Activated T-cell treated with anti-CD3 and anti-CD28 coated beads for 24 hours (primary cell): ENCODE measurements at regions not wholly inside any gene's neighbourhood (a gene's known extent, or its start where the extent isn't known, plus 50 kb on each side); places are given as distances from the start of the nearest gene placed in this dataset.
"Not testable (repeated sequence)": the region's sequence is repeated elsewhere in the genome, so short reads cannot be mapped to it uniquely, and the experiment has no call there.

Source experiments
- DNase-seq: peaks from one replicate; pipeline ENCODE4 v3.0.0-alpha.2; 2020; ENCODE audit warnings: low read depth

- no peak for DNase-seq
Measured at GRCh38 chr1:5125208-5125607, 470.8 kb downstream of the AJAP1 start.

DNA sequence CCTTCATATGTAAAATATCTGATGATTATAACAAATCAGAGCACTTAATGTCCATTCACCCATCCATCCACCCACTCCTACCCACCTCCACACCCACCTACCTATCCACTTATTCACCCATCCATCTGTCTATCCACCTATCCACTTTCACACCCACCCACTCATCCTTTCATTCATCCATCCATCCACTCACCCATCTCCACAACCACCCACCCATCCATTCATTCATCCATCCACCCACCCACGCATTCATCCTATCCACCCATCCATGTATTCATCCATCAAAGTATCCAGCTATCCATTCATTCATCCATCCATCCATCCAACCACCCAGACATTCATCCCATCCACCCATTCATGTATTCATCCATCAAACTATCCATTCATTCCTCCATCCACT, 466.1 kb downstream of the AJAP1 start:
- DNase-seq: no peak

DNA sequence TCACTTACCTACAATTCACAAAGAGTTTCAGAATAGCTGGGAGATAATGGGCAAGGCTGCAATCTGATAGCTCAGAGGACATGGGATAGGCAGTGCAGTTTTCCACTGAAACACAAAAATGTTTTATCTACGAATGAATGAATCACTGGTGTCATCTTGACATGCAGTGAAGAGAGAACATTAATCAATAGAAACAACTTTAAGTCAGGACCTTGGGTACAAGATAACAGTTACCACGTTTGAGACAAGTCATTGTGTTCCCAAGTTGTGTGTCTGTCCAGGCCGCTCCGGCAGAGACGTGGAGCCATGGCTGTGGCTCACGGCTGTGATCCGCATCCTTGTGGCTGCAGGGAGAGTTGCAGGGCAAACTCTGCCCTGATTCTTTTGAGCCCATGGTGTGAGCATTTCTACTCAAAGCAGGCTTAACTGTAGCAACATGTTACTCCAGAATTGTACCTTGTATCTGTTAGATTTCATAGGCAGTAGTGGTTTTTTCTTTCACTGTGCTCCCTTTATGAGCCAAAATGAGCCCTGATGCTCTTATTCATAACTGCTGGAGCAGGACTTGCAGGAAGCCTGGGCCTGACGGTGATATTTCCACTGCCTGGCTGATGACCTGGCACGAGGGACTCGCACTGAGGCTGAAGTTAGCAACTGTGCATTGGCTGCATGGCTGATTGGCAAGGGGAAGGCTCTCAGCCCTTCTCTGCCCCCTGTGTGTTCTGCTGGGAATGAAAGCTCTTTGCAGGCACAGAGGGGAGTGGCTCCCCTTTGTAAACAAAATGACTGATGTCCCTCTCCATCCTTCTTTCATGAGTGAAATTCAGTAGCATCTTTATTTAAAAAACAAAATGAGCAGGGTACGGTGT, 465.2 kb downstream of the AJAP1 start:
- no peak for DNase-seq

DNA sequence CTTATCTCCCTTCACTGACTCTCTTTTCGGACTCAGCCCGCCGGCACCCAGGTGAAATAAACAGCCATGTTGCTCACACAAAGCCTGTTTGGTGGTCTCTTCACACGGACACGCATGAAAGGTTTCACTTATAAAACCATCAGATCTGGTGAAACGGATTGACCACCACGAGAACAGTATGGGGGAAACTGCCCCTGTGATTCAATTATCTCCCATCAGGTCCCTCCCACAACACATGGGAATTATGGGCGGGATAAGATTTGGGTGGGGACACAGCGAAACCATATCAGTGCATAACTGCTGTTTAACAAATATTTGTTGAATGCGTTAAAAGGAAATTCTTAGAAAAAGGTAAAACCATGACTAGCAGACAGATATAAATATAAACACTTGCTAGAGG, 464.4 kb downstream of the AJAP1 start:
- not testable (repeated sequence) for DNase-seq

DNA sequence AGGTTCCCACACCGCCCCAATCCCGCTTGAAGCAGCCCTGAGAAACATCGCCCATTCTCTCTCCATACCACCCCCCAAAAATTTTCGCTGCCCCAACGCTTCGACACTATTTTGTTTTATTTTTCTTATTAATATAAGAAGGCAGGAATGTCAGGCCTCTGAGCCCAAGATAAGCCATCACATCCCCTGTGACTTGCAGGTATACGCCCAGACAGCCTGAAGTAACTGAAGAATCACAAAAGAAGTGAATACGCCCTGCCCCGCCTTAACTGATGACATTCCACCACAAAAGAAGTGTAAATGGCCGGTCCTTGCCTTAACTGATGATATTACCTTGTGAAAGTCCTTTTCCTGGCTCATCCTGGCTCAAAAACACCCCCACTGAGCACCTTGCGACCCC, 463.9 kb downstream of the AJAP1 start:
- not testable (repeated sequence) for DNase-seq

DNA sequence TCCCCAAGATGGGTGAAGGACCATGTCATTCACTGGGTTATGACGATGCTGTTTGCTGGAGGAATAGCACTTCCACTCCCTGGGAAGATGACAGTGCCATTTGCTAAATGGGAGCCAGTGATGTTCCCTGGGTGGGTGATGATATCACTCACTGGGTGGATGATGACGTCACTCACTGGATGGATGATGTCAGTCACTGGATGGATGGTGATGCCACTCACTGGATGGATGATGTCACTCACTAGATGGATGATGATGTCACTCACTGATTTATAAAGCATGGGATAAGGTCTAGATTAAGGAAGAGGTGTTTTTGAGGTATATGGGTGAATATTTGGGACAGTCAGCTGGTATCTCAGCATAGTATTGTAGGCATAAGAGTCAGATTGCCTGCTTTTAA, 457.2 kb downstream of the AJAP1 start:
- DNase-seq: no peak

GRCh38 chr1:5110508-5110907, 456.1 kb downstream of the AJAP1 start:
- DNase-seq: no peak

DNA sequence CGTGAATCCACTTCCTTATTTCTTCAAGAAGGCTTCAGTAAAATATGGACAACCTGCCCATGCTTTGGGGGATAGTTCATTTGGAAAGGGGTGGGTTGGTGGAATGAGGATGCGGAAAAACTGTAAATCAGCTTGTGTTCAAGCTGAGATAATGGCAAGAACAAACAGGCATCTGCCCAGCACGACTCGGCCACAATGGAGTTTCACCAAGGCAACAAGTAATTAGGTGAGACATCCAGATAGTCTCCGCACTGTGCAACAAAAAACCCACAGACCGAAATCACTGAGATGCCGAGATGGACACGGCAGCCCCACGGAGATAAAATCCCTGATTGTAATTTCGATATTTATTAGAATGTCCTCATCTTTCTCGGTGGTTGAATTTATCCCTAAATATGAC, 455.2 kb downstream of the AJAP1 start:
- no peak for DNase-seq

- no peak for DNase-seq
Measured at GRCh38 chr1:5108740-5109139, 454.3 kb downstream of the AJAP1 start.

DNA sequence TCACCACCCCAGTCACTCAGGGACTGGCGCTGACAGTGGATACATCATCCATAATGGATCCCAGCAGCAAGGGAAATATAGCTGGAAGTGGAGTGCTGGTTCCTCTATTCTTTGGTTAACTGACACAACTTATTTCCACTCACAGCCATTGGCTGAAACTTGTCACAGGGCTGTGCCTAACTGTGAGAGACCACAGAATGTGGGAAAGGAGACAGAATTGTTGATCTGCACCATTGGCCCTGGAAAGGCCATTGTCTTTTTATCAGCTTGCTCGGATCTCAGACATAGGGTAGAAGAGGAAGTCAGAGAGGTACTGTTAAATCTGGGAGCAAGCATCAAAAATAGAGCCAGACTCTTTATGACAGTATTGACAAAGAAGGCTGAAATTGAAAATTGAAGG, 451.3 kb downstream of the AJAP1 start:
- no peak for DNase-seq

- no peak for DNase-seq
Measured at GRCh38 chr1:5099558-5099957, 445.1 kb downstream of the AJAP1 start.

DNA sequence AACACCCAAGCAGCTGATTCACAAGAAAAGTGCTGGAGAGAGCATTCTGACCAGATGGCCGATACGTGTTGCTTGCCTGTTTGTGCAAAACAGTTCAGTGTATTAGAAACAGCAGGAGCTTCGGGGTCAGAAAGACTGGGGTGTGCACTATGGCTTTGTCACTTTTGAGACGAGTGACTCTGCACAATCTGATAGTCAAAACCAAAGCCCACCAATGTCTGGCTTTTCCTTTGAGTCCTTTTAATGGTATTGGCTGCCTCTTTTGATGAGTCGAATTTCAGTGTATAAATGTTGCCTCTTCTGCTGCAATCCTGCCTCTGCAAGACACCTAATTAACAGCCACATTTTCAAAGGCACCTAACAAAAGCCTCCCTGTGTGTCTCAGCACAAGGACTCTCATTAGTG, 444.6 kb downstream of the AJAP1 start:
- no peak for DNase-seq

DNA sequence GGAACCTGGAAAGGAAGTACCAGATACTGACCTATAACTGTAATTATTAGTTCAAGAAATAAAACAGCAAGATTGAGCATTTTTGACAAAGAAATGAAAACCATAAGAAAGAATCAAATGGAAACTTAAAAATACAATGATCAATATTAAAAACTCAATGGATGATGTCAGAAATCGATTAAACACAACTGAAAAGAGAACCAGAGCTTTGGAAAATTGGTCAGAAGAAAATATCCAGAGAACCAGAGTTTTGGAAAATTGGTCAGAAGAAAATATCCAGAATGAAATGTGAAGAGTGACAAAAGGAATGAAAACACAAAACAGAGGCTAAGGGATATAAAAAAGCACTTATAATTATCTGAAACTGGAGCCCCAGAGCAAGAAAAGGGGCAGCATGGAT, 438.6 kb downstream of the AJAP1 start:
- no peak for DNase-seq

DNA sequence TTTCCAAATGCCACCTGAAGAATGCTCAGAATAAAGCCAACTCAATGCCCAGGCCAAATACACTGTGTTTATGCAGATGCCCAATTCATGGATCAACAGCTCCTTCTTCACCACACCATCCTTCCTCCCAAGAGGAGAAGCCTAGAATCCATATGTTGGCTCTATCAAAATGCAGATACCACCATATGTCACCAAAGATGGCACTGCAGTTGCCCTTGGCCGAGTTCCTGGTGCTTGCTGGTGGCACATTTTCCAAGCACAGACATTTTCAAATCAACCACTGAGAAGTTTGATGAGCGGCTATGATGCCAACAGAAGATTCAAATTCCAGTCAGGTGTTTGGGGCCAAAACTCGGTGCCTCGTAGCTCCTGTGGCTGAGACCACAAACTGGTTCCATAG, 430.3 kb downstream of the AJAP1 start:
- no peak for DNase-seq

GRCh38 chr1:5067246-5067645, 412.8 kb downstream of the AJAP1 start:
- no peak for DNase-seq

GRCh38 chr1:5053744-5054143, 399.3 kb downstream of the AJAP1 start:
- DNase-seq: no peak

GRCh38 chr1:5029136-5029535, 374.7 kb downstream of the AJAP1 start:
- DNase-seq: no peak

- no peak for DNase-seq
Measured at GRCh38 chr1:5012249-5012648, 357.8 kb downstream of the AJAP1 start.

DNA sequence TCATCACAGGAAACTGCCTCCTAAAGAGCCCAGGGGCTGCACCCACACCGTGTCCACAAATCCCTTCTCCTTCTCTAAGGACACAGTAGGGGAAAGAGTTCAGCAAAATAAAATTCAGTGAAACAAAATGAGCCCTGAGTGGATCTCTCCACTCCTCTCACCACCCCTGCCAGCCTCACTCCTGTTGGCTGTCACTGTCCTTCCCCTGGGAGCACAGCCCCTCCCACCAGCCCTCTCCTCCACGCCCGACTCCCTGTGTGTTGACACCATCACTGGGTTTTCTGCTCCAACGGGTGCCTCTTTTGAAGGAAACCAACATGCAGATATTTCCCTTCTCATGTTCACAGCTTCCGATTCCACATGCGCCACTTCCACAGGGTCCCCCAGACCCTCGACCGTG, 356.2 kb downstream of the AJAP1 start:
- DNase-seq: no peak

DNA sequence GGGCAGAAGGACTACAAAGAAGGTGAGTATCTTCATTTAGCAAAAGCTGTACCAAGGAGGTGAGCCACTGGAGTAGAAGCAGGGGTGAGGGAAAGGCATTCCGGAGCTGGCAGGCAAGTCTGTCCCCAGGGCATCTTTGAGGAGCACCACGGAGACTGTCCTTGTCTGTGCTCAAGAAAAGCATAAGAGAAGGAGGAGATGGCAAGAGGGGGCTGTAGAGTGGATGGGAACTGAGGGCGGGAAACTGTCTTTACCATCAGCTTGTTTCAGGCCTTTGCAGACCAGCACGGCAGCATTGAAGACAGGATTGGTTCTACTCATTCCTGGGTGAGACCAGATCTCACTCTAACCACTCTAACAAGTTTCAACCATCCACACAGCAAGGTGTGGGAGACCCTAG, 355.8 kb downstream of the AJAP1 start:
- no peak for DNase-seq

DNA sequence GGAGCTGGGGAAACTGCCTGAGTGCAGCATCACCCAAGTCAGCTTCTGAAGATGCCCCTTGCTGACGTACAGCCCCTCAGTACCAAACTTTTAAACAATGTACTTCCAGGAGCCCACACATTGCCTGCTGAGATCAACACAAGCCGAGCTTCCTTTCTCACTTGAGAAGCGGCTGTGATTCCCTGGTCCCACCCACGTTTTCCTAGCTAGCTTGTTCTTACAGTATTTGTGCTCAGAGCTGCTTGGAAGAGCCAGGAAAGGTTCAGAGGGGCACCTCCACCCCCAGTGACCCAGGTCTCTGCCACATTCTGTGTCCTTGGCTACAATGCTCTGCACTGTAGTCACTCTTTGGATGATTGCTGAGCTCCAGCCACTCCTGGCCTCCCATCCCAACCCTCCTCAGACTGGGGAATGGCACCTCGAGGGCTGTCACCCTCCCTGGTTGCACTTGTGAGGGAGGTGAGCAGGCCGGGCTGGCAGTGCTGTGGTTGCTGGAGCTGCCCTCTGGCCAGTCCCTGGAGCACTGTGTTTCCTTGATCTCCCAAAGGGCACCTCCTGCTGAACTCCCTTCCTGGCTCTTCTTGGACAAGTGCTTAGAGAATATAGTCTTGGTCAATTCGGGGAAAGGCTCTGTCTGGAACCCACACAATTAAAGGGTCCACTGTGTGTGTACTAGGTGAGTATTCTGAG, 355.1 kb downstream of the AJAP1 start:
- DNase-seq: no peak

DNA sequence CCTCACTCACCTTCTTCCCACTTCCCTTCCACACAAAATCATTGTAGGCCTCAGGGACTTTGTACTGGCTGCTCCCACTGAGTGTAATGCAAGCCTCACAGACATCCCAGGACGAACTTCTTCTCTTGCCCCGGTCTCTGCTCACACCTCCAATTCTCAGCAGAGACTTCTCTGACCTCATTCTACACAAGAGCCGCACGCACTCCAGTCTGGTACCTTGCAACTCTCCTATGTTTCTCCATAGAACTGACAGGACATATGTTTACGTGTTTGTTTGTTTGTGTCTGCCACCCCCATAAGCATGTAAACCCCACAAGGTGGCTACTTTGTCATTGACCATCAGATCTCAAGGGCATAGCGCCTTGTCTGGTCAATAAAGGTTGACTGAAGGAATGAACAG, 350.8 kb downstream of the AJAP1 start:
- no peak for DNase-seq

- DNase-seq: no peak
Measured at GRCh38 chr1:5002676-5003075, 348.3 kb downstream of the AJAP1 start.

GRCh38 chr1:5001466-5001865, 347.1 kb downstream of the AJAP1 start:
- no peak for DNase-seq
